NCI-H2107 treated with DMSO at 0.1 percent for 48 hours (cell line): ENCODE measurements at regions not wholly inside any gene's neighbourhood (a gene's known extent, or its start where the extent isn't known, plus 50 kb on each side); places are given as distances from the start of the nearest gene placed in this dataset.
"Not testable (repeated sequence)": the region's sequence is repeated elsewhere in the genome, so short reads cannot be mapped to it uniquely, and the experiment has no call there.

Source experiments
- DNase-seq: peaks from one replicate; lab custom pipeline; 2025; ENCODE audit not compliant: unreplicated experiment; lab: John Stamatoyannopoulos, UW

DNA sequence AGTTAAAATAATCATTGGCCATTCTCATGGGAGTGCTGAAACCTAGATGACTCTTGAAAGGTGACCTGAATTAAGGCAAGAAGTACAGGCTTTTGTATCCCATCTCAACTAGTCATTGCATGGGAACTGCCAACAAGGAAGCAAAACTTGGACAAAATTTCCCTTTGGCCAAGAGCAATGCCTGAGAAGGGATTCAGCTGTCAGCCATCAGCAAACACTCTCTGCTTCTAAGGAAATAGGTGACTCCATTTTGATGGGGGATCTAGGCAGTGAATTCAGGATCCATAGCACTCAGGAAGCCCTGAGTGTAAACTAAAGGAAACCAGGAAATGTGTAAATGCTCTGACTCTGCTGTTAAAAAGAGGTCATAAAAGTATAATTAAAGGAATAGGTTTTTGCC is 221.5 kb upstream of the TMEM229A start:
- DNase-seq, result no peak

GRCh38 chr7:124251636-124252035 is 218.8 kb upstream of the TMEM229A start:
- DNase-seq, result no peak

GRCh38 chr7:124250297-124251034 is 217.6 kb upstream of the TMEM229A start:
- DNase-seq, result no peak

- DNase-seq, result no peak
These were observed 214.8 kb upstream of the TMEM229A start for GRCh38 chr7:124247691-124248090.

GRCh38 chr7:124246262-124246863 is 213.5 kb upstream of the TMEM229A start:
- no peak for DNase-seq

GRCh38 chr7:124244469-124244868 is 211.6 kb upstream of the TMEM229A start:
- not testable (repeated sequence) for DNase-seq

GRCh38 chr7:124219681-124220080 is 186.8 kb upstream of the TMEM229A start:
- DNase-seq, result no peak

DNA sequence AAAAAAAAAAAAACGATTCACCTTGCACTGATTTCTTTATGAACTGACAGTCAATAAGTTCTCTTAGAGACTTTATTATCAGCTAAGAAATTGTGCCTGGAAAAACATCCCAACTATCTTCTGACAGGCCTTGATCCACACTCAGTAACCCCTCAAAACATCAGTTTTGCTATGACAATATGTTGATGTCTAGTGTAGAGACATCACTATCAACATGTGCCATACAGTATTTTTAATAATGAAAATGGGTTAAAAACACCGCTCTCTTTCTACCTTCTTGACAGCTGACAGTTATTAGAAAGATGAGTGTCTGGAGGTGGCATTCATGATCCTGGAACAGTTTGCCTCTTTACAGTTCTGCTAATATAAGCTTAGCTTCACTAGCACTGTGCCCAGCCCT is 175.8 kb upstream of the TMEM229A start:
- DNase-seq, result no peak

- no peak for DNase-seq
These were observed 175.3 kb upstream of the TMEM229A start for GRCh38 chr7:124208173-124208572.

GRCh38 chr7:124205526-124205925 is 172.7 kb upstream of the TMEM229A start:
- no peak for DNase-seq

DNA sequence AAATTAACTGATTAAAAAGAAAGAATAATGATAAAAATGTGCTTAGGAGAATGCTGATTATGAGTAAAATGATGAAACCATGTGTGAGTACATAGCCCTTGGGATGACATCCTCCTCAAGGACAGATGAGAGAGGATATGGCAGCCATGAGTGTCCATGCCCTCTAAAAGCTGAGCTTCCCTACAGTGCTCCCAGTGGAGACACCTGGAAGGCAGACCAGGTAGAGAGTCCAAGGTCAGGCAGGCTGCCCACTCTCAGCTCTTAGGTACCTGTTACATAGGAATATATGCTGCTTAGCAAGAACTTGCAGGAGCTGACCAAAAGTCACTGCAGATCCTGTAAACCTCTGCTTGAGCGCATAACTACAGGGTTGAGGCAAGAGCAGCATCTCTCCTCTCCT is 169.7 kb upstream of the TMEM229A start:
- no peak for DNase-seq

DNA sequence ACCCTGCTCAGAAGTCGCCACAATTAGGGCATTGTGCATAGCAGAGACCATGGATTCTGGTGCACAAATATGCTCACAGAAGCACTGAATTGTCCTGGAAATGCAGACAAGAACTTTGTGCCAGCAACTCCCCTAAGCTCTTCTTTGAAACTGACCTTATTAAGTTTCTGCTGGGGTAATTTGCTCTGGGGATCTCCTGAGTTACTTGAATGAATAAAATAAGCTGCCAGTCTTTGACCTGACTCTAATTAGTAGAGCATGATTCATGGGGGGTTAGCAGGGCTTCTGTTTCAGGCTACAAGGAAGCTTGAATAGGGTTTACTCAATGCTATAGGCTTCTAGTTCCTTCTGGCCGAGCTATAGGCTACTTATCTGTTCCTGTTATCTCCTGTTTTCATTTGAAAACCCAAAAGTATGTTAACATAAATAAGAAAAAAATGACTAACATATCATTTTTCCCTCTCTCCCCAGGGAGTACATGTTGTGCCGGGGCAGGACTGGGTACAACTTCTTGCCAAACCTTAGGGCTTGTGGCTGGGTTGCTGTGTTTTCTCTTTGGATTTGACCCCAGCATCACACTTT is 169.0 kb upstream of the TMEM229A start:
- DNase-seq, result no peak

- DNase-seq, result no peak
These were observed 163.7 kb upstream of the TMEM229A start for GRCh38 chr7:124196519-124196918.

- DNase-seq, result no peak
These were observed 160.0 kb upstream of the TMEM229A start for GRCh38 chr7:124192885-124193284.

GRCh38 chr7:124191713-124192112 is 158.8 kb upstream of the TMEM229A start:
- DNase-seq, result no peak

- DNase-seq, result no peak
These were observed 158.2 kb upstream of the TMEM229A start for GRCh38 chr7:124191030-124191429.

- no peak for DNase-seq
These were observed 155.7 kb upstream of the TMEM229A start for GRCh38 chr7:124188576-124188975.

- DNase-seq, result no peak
These were observed 155.1 kb upstream of the TMEM229A start for GRCh38 chr7:124187962-124188361.

- no peak for DNase-seq
These were observed 150.8 kb upstream of the TMEM229A start for GRCh38 chr7:124183649-124184048.

DNA sequence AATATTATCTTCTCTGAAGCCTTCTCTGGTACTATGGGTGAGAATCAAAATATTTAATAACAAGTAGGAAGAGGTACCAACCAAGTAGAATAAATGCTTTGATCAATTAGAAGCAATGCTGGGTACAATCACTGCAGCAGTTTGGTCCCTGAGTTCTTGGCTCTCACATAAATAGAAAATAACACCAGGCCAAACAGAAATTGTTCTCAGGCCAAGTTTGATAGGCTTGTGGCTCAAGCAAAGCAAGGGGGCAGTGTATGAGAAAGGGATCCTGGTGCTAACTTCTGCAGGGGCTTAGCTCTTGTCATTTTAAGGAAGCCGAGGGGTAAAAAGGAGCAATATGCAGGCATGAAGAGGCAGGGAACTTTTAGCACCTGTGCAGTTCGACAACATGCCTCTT is 146.8 kb upstream of the TMEM229A start:
- DNase-seq, result no peak

DNA sequence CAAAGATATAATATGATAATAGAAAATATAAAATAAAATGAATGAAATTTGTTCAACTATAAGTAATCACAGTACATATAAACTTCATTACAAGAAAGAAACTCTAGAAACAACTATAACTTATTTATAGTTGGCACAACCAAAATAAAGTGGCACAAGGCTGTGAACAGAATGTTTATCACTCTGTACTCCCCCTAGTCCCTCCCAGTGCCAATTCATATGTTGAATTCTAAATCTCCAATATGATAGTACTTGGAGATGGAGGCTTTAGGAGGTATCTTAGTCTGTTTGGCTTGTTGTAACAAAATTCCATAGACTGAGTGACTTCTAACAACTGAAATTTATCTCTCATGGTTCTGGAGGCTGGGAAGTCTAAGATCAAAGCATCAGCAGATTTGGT is 145.0 kb upstream of the TMEM229A start:
- DNase-seq, result no peak

DNA sequence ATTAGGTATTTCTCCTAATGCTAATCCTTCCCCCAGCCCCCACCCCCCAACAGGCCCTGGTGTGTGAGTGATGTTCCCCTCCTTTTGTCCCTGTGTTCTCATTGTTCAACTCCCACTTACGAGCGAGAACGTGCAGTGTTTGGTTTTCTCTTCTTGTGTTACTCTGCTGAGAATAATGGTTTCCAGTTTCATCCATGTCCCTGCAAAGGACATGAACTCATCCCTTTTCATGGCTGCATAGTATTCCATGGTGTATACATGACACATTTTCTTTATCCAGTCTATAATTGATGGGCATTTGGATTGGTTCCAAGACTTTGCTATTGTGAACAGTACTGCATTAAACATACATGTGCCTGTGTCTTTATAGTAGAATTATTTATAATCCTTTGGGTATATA is 138.9 kb upstream of the TMEM229A start:
- not testable (repeated sequence) for DNase-seq
